Dedifferentiated amniotic fluid mesenchymal stem cell (primary cell): ENCODE measurements at regions not wholly inside any gene's neighbourhood (a gene's known extent, or its start where the extent isn't known, plus 50 kb on each side); places are given as distances from the start of the nearest gene placed in this dataset.

Experiments
- DNase-seq: peaks from one replicate; pipeline ENCODE4 v3.0.0-alpha.2; 2016; ENCODE audit errors: extremely low spot score

DNA sequence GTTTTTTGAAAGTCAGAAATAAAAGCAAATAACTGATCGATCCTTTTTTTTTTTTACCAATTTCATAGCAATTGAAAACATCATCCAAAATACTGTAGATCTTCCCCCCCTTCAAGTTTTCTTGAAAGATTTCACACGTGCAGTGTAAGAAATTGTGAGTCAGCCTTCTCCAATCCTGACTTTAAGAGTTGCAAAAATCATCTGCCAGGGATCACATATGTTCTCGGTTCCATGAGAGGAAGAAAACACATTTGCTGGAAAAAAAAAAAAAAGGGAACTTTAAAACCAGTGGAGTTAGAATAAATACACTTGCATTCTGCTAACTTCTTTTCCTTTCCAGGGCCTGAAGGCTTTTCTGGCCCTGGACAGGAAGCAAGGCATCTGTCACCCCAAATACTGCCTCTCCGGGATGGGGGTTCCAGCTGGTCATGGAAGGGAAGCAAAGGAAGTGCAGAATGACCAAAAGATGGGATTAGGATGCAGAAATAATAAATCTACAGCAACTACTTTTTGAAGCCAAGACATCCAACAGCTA, 198.4 kb upstream of the KIAA1217 start:
- no peak for DNase-seq

DNA sequence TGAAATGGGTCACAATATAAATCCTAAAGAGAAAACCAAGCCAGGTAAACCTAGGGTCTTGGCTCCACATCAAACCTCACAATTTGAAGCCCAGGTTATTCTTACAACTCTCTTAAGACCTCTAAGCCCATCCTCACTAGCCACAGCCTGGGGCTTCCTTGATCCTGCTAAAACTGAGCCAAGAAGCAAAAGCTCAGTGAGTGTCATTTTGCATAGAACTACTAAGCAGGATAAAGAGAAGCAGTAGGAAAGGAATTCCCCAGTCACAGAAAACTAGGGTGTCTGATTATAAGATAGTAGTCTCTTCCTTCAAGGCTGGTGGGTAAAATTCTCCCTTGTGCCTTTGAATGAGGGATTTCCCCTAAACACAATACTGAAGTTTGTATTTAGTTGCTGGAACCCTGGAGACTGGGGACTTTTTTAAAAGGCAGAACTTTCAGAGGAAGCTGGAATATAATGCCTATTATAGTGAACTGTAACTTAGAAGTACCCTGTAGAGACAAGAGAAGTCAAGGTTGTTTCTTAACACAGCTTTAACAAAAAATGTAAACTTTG, 196.6 kb upstream of the KIAA1217 start:
- no peak for DNase-seq

- DNase-seq: no peak
These were observed 181.8 kb upstream of the KIAA1217 start for GRCh38 chr10:24027107-24027506.

DNA sequence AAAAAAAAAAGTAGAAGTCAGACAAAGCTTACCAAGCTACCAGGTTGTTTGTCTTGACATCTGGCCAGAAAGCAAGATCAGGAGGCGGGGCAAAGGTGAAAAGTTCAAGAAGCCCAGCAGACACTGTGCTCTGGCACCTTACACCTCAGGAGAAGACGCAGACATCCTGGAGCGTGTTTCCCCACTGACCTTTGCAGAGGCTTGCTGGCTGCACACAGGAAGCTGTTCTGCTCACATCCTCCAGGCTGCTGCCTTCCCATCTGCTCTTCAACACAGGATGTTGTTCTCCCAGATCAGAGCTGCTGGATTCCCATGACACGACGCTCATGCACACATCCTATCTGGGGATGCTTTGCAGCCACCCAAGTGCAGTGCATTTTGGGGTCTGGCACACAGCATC, 174.4 kb upstream of the KIAA1217 start:
- DNase-seq: no peak

DNA sequence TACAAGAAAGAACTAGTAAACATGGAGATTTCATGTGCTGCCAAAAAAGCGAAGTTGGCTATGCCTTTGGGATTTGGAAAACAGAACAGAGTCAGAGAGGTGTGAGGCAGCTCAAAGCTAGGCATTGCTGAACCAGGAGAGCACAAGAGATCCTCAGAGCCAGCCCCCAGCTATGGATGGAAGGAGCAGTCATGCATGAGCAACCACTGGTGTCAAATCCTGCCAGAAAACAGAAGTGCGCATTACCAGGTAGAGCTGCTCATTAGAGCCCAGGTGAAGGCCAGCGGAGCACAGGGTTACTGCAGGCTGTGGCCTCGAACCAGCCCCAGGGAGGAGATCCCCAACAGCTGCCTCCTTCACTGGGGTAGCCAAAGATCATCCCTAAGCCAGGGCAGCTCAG, 173.2 kb upstream of the KIAA1217 start:
- no peak for DNase-seq

DNA sequence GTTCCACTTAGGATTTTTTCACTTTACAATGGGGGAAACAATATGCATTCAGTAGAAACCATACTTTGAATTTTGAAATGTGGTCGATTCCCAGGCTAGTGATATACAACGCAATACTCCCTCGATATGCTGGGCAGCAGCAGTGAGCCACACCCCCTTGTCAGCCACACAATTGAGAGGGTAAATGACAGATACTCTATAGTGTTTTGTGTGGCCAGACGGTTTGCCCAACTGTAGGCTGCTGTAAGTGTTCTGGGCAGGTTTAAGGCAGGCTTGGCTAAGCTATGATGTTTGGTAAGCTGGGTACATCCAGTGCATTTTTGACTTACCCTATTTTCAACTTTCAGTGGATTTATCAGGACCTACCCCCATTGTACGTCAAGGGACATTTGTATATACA, 169.6 kb upstream of the KIAA1217 start:
- DNase-seq: no peak

DNA sequence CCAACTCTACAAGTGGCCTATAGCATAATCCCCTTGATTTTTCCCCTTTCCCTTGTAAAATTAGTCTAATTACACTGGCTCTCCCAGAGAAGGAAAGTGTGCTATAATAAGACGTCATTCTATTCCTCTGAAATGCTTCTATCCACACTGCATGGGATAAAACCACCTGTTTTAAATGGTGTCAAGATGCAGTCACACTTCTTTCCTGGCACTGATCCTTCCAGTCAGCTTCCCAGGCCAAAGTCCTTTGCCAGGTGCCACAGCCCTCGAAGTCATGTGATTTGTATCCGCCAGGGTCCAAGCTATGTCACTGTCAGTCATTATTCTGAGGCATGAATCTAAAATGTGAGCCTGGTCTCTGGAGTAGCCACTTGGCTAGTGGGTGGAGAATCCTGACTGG, 169.0 kb upstream of the KIAA1217 start:
- DNase-seq: no peak

GRCh38 chr10:24041034-24041433, 167.9 kb upstream of the KIAA1217 start:
- DNase-seq: no peak

- DNase-seq: no peak
These were observed 167.1 kb upstream of the KIAA1217 start for GRCh38 chr10:24041834-24042233.

DNA sequence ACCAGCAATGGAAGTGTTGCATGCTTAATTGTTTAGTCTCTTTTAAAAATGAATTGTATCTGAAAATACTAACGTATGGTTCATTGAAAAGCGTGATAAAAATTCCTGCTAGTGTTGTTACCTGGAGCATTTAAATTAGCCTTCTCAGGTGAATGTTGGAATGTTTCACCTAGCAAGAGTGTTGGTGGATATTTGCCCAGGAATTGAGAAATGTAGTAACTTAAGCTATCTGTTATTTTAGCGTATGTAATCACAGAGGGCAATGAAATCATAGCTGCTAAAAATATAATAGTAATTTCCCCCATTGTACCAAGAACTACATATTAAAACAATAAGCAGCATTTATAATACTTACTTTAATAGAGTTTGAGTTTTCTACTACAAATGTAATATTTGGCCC, 166.1 kb upstream of the KIAA1217 start:
- DNase-seq: no peak

GRCh38 chr10:24046060-24046459, 162.9 kb upstream of the KIAA1217 start:
- no peak for DNase-seq

DNA sequence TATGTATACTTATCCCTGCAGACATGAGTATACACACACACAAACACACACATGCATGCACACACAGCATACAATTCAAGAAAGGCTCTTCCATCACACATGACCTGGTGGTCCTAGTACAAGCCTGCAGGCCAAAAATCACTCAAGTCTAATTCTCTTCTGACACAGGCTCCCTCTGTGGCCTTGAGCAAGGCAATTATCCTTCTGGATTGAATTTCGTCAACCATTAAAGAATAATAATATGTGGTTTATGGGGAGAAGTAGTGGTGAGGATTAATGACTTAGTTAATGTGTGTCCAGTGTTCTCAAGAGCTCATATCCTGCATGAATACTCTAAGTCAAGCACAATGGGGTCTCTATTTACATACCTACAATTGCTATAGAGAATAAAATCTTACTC, 161.8 kb upstream of the KIAA1217 start:
- DNase-seq: no peak

DNA sequence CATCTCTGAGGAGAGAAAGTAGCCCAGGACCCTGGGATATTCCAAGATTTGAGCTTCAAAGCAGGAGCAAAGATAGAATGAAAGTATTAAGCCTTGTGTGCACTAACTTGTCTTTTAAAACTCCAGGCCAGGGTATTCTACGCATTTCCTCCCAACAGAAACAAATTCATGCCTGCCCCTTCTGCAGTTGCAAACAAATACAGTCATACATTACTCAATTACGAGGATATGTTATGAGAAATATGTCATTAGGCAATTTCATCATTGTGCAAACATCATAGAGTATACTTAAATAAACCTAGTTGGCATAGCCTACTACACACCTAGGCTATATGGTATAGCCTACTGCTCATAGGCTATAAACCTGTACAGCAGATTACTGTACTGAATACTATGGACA, 154.5 kb upstream of the KIAA1217 start:
- no peak for DNase-seq

DNA sequence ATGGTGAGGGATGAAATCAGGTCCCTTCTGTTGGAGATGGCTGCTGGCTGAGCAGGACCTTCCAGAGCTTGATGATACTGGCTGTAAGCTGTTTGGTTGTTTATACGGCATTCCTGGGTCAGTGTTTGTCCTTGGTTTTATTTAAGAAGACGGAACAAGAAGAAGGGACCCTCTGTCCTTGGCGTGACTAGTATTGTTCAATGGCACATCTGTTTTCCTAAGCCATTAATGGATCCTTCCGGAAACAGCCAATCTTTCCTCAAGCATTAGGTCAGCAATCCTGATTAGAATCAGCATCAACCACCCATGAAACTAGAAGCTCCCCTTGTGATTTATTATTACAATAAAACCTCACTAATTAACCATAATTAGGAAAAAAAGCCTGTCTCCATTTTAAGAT, 128.7 kb upstream of the KIAA1217 start:
- DNase-seq: no peak

GRCh38 chr10:24086296-24087086, 122.4 kb upstream of the KIAA1217 start:
- DNase-seq: no peak

- DNase-seq: no peak
These were observed 117.7 kb upstream of the KIAA1217 start for GRCh38 chr10:24091256-24091655.

GRCh38 chr10:24096281-24096680, 112.7 kb upstream of the KIAA1217 start:
- DNase-seq: no peak

DNA sequence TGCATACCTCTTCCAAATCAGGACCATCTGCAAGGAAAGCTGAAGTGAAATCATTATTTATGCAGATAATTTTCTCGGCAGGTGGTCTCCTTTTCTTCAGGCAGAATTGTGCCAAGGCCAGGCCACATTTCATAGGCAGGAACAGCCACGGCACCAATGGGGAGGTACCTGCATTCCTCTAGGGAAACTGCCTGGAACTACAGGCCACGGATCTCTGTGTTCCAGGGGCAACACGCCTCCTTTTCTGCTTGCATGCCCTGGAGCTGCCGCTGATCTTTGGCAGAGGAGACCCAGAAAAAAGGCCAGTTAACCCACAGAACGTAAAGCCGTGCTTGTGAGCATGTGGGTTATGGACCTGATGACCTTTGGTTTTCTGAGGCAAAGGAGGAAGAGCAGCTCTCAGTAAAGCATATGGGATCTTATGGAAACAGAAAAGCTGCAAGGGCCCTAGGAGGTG, 111.2 kb upstream of the KIAA1217 start:
- no peak for DNase-seq

DNA sequence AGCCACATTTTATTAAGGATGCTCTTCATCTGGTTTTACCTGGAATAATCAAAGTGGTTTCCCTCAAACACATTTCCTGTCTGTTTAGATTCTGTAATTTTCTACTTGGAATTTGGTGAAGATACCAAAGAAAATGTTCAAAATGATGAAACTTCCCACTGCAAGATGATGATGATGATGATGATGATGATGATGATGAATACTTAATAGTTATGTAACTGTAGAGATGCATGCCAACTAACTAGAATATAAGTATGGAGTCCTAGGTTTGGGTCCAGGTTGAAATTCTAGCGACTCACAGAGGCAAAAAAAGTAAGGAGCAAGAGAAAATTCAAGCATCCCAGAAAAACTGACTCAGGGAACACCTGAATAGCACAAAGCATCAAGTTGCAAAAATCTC, 104.0 kb upstream of the KIAA1217 start:
- DNase-seq: no peak

GRCh38 chr10:24113901-24114300, 95.0 kb upstream of the KIAA1217 start:
- DNase-seq: no peak

DNA sequence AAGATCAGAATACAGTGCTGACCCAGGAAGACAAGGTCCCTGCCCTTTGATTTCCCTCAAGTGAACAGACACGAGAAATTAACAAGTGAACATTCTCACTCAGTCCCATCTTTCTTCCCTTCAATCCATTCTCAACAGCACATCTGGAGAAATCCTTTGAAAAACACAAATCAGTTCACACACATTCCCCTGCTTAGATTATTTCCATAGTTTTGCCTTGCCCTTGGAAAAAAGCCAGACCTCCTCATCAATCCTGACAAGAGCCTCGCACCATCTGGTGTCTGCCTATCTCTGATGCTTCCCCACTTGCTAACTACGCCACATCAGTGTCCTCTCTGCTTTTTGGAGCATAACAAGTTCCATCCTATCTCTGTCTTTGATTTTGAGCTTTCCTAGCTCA, 94.4 kb upstream of the KIAA1217 start:
- DNase-seq: no peak

DNA sequence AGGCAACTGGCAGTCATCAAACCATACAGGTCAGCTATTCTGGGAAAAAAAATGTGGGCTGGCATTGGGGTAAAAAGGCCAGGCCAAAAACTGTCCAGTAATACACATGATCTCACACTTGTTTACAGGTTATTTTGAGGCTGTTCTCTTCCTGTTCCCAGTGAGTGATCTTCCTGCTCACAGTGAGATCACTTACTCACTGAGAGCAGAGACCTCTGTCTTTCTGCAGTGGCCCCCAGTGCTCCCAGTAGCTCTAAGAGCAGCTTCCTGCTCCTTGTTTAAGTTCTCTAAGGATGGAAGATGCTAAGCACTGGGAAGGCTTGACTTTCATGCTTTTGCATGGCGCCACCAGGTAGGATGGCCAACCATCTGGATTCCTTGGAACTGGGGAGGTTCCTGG, 93.5 kb upstream of the KIAA1217 start:
- DNase-seq: no peak

- DNase-seq: no peak
These were observed 90.7 kb upstream of the KIAA1217 start for GRCh38 chr10:24118246-24118645.
